PC-9 (cell line): ENCODE measurements at regions not wholly inside any gene's neighbourhood (a gene's known extent, or its start where the extent isn't known, plus 50 kb on each side); places are given as distances from the start of the nearest gene placed in this dataset.

Source experiments
- BruUV-seq: library from RNA; stranded (reverse); fragments of 400-500 nt; replicated peaks from 2 replicates; lab custom pipeline; 2021; lab: Mats Ljungman, UMichigan
- CTCF ChIA-PET: fragments of 300-600 bp; sonication (Branson Sonifier 250); formaldehyde crosslinking; loops from one replicate; lab custom pipeline; 2022; ENCODE audit warnings: antibody characterized with exemption; lab: Charles Lee
- POLR2A ChIA-PET: fragments of 300-600 bp; sonication (Branson Sonifier 250); formaldehyde crosslinking; loops from one replicate; lab custom pipeline; 2022; ENCODE audit warnings: antibody characterized with exemption; ENCODE audit not compliant: unreplicated experiment; lab: Charles Lee
- DNase-seq, 2 experiments: peaks; one replicate each; pipeline versions ENCODE4 v3.0.0 to v3.0.0-alpha.2; 2015 to 2022; ENCODE audit warnings: mixed read lengths in 1 of 2
- H2AFZ ChIP-seq: fragments of 200-600 bp; sonication (generic); 2 replicates; pipeline ENCODE4 v1.8.1; 2017; ENCODE audit warnings: antibody characterized with exemption
- H3F3A ChIP-seq: fragments of 200-600 bp; sonication (generic); 2 replicates; pipeline ENCODE4 v1.8.1; 2017; ENCODE audit warnings: antibody characterized with exemption, mild to moderate bottlenecking, low read depth; ENCODE audit not compliant: insufficient read depth
- H3K27ac ChIP-seq: fragments of 200-600 bp; sonication (generic); 2 replicates; pipeline ENCODE4 v1.6.1; 2016; ENCODE audit warnings: mixed run types
- H3K27me3 ChIP-seq: fragments of 200-600 bp; sonication (generic); 2 replicates; pipeline ENCODE4 v1.6.1; 2016; ENCODE audit warnings: low read depth, mixed run types; ENCODE audit not compliant: insufficient read depth
- H3K36me3 ChIP-seq: fragments of 200-600 bp; sonication (generic); 2 replicates; pipeline ENCODE4 v1.6.1; 2016; ENCODE audit warnings: low read depth, mixed run types
- H3K4me1 ChIP-seq: fragments of 200-600 bp; sonication (generic); replicated peaks from 2 replicates; pipeline ENCODE4 v1.6.1; 2016; ENCODE audit warnings: mixed run types; ENCODE audit not compliant: insufficient read depth
- H3K4me2 ChIP-seq: fragments of 200-600 bp; sonication (generic); 2 replicates; pipeline ENCODE4 v1.6.1; 2017; ENCODE audit warnings: mixed run types
- H3K4me3 ChIP-seq: fragments of 200-600 bp; sonication (generic); 2 replicates; pipeline ENCODE4 v1.6.1; 2016; ENCODE audit warnings: mixed run types
- H3K79me2 ChIP-seq: fragments of 200-600 bp; sonication (generic); 2 replicates; pipeline ENCODE4 v1.6.1; 2017; ENCODE audit warnings: low read depth, mixed run types
- H3K9me2 ChIP-seq: fragments of 200-600 bp; sonication (generic); 2 replicates; pipeline ENCODE4 v1.8.1; 2017; ENCODE audit warnings: mild to moderate bottlenecking; ENCODE audit not compliant: insufficient read depth
- H3K9me3 ChIP-seq: fragments of 200-600 bp; sonication (generic); 2 replicates; pipeline ENCODE4 v1.8.1; 2016; ENCODE audit warnings: low read depth; ENCODE audit not compliant: insufficient read depth
- H4K20me1 ChIP-seq: fragments of 200-600 bp; sonication (generic); 2 replicates; pipeline ENCODE4 v1.8.1; 2017; ENCODE audit not compliant: insufficient read depth
- CTCF ChIP-seq: fragments of 200-600 bp; sonication (generic); conservative IDR thresholded peaks from 2 replicates; pipeline ENCODE4 v1.6.1; 2017; ENCODE audit warnings: mixed run types, antibody characterized with exemption, mild to moderate bottlenecking, moderate library complexity
- EZH2 ChIP-seq: fragments of 200-600 bp; sonication (generic); IDR thresholded peaks from 2 replicates; pipeline ENCODE4 v1.8.0; 2017; ENCODE audit warnings: antibody characterized with exemption, low read depth
- intact Hi-C: fragments of 100-400 bp; cut with micrococcal nuclease; formaldehyde crosslinking; loops from one replicate; pipeline ENCODE4 v1.10.0; 2022; ENCODE audit not compliant: unreplicated experiment

GRCh38 chr12:124195567-124195942 is 99.3 kb upstream of the RFLNA start:
- CTCF ChIA-PET: no interaction called here
- BruUV-seq: no TSS peak
- Histone ChIP-seq H3K4me1 (no peaks in the 10 kb centered on the region), H3K4me3 (no peak overlapping the region), H3K79me2 (no peaks in the 10 kb centered on the region), H3K27ac (no peak overlapping the region), H3F3A (no peaks in the 10 kb centered on the region), H3K36me3 (no peaks in the 10 kb centered on the region), H2AFZ (no peak overlapping the region), H3K4me2 (no peak overlapping the region), H3K9me3 (no peaks in the 10 kb centered on the region; the same call in 1 of the 2 replicates), H3K27me3 (peaks cover 92% of the 10 kb centered on the region), H4K20me1 (no peaks in the 10 kb centered on the region), H3K9me2 (no peaks in the 10 kb centered on the region)
- no peak for TF ChIP-seq CTCF
- TF ChIP-seq EZH2: no peak
- no peak for DNase-seq
- intact Hi-C loops: no loop called here
- POLR2A ChIA-PET: no interaction called here

GRCh38 chr12:124196236-124196635 is 98.7 kb upstream of the RFLNA start:
- ChIA-PET POLR2A (no interaction called here), CTCF (no interaction called here)
- Histone ChIP-seq H3K27ac (no peak overlapping the region), H3K9me2 (no peaks in the 10 kb centered on the region), H3K36me3 (no peaks in the 10 kb centered on the region), H3K4me1 (no peaks in the 10 kb centered on the region), H3F3A (no peaks in the 10 kb centered on the region), H3K4me2 (no peak overlapping the region), H4K20me1 (no peaks in the 10 kb centered on the region), H3K9me3 (no peaks in the 10 kb centered on the region; the same call in 1 of the 2 replicates), H3K27me3 (peaks cover 92% of the 10 kb centered on the region), H3K4me3 (no peak overlapping the region), H2AFZ (no peak overlapping the region), H3K79me2 (no peaks in the 10 kb centered on the region)
- TF ChIP-seq EZH2: no peak
- BruUV-seq: no TSS peak
- no peak for DNase-seq
- intact Hi-C loops: no loop called here

GRCh38 chr12:124201248-124201647 is 93.6 kb upstream of the RFLNA start:
- Histone ChIP-seq H3K9me2 (no peaks in the 10 kb centered on the region), H3K79me2 (no peaks in the 10 kb centered on the region), H3K4me2 (no peak overlapping the region), H3K27me3 (peaks cover 81% of the 10 kb centered on the region), H3K4me1 (no peaks in the 10 kb centered on the region), H3K4me3 (no peak overlapping the region), H4K20me1 (no peaks in the 10 kb centered on the region), H3K27ac (no peak overlapping the region), H2AFZ (no peak overlapping the region), H3K36me3 (no peaks in the 10 kb centered on the region), H3F3A (no peaks in the 10 kb centered on the region), H3K9me3 (no peaks in the 10 kb centered on the region; the same call in 1 of the 2 replicates)
- intact Hi-C loops: no loop called here
- no peak for DNase-seq
- no peak for TF ChIP-seq EZH2
- TF ChIP-seq CTCF: no peak
- CTCF ChIA-PET: no interaction called here
- no TSS peak for BruUV-seq
- POLR2A ChIA-PET: no interaction called here

- POLR2A ChIA-PET: interaction anchor here (0.5 kb wide), 1 partner anchor 126 kb away, joined by 4 read pairs; no protein-coding TSS in a partner anchor
- H3K4me2 ChIP-seq: no peak overlapping the region
- no peak overlapping the region for H3K27ac ChIP-seq
Measured at GRCh38 chr12:124203176-124203575, 91.7 kb upstream of the RFLNA start.

More at GRCh38 chr12:124203176-124203575, 91.7 kb upstream of the RFLNA start:
- H3K36me3 ChIP-seq: no peaks in the 10 kb centered on the region
- BruUV-seq: no TSS peak
- H4K20me1 ChIP-seq: no peaks in the 10 kb centered on the region
- H3K4me3 ChIP-seq: no peak overlapping the region
- H2AFZ ChIP-seq: no peak overlapping the region
- H3K4me1 ChIP-seq: no peaks in the 10 kb centered on the region
- DNase-seq: no peak
- no peaks in the 10 kb centered on the region for H3K9me2 ChIP-seq
- H3K9me3 ChIP-seq: no peaks in the 10 kb centered on the region
- CTCF ChIA-PET: no interaction called here
- H3K79me2 ChIP-seq: no peaks in the 10 kb centered on the region
- TF ChIP-seq CTCF (no peak), EZH2 (no peak)
- no peaks in the 10 kb centered on the region for H3F3A ChIP-seq
- H3K27me3 ChIP-seq: peaks cover 80% of the 10 kb centered on the region
- intact Hi-C loops: no loop called here
